SK-N-SH (cell line): ENCODE measurements at regions not wholly inside any gene's neighbourhood (a gene's known extent, or its start where the extent isn't known, plus 50 kb on each side); places are given as distances from the start of the nearest gene placed in this dataset.

Experiments used
- CTCF ChIA-PET: fragments of 300-600, 350-600 bp; formaldehyde crosslinking; extraction: SDS; loops from one replicate; lab custom pipeline; 2021; lab: Yijun Ruan, JAX
- POLR2A ChIA-PET: fragments of 350-600 bp; sonication (Branson Sonifier 250); formaldehyde crosslinking; extraction: SDS; loops from one replicate; lab custom pipeline; 2020; ENCODE audit warnings: antibody characterized with exemption, inconsistent platforms; lab: Yijun Ruan, JAX
- DNase-seq: peaks from one replicate; pipeline ENCODE4 v3.0.0; 2012
- H2AFZ ChIP-seq: fragments of 200-600 bp; sonication (generic); 2 replicates; pipeline ENCODE4 v1.8.1; 2016; ENCODE audit warnings: antibody characterized with exemption, mild to moderate bottlenecking, low read depth
- H3F3A ChIP-seq: fragments of 200-600 bp; sonication (generic); replicated peaks from 2 replicates; pipeline ENCODE3; 2016; ENCODE audit warnings: antibody characterized with exemption, mild to moderate bottlenecking; ENCODE audit not compliant: insufficient read depth
- H3K27ac ChIP-seq, 2 experiments: fragments of 200-500 bp in 1 of 2; fragments of 200-600 bp in 1 of 2; sonication (Bioruptor generic) in 1 of 2; sonication (generic), shearing (Covaris generic) in 1 of 2; 2 replicates each; pipeline versions ENCODE4 v1.5.1 to v1.6.1; 2014 to 2016; ENCODE audit warnings: low read depth in 2 of 2, inconsistent platforms in 1 of 2, low read length in 1 of 2, mild to moderate bottlenecking in 1 of 2, mixed read lengths in 1 of 2
- H3K27me3 ChIP-seq: fragments of 200-600 bp; sonication (generic), shearing (Covaris generic); 2 replicates; pipeline ENCODE4 v1.6.1; 2016; ENCODE audit warnings: mixed run types; ENCODE audit not compliant: insufficient read depth
- H3K36me3 ChIP-seq, 2 experiments: fragments of 200-500 bp in 1 of 2; fragments of 200-600 bp in 1 of 2; sonication (Bioruptor generic) in 1 of 2; sonication (generic) in 1 of 2; replicated peaks in 1 of 2; 2 replicates each; pipeline versions ENCODE3 to v1.5.1; 2014 to 2016; ENCODE audit warnings: low read length in 1 of 2, mild to moderate bottlenecking in 1 of 2; ENCODE audit not compliant: insufficient read depth in 2 of 2, control insufficient read depth in 1 of 2
- H3K4me1 ChIP-seq, 2 experiments: fragments of 200-500 bp in 1 of 2; fragments of 200-600 bp in 1 of 2; sonication (Bioruptor generic) in 1 of 2; sonication (generic), shearing (Covaris generic) in 1 of 2; 2 replicates each; pipeline versions ENCODE4 v1.5.1 to v1.6.1; 2014 to 2016; ENCODE audit warnings: low read depth in 1 of 2, low read length in 1 of 2, mixed run types in 1 of 2; ENCODE audit not compliant: insufficient read depth in 2 of 2, control insufficient read depth in 1 of 2
- H3K4me2 ChIP-seq: fragments of 200-600 bp; sonication (generic), shearing (Covaris generic); 2 replicates; pipeline ENCODE4 v1.6.1; 2017; ENCODE audit warnings: mixed run types
- H3K4me3 ChIP-seq, 2 experiments: fragments of 200-500 bp in 1 of 2; fragments of 200-600 bp in 1 of 2; sonication (Bioruptor generic) in 1 of 2; sonication (generic), shearing (Covaris generic) in 1 of 2; 2 replicates each; pipeline versions ENCODE4 v1.5.1 to v1.8.1; 2014 to 2016; ENCODE audit warnings: low read depth in 2 of 2, inconsistent platforms in 1 of 2, low read length in 1 of 2, mild to moderate bottlenecking in 1 of 2, mixed read lengths in 1 of 2, moderate library complexity in 1 of 2
- H3K79me2 ChIP-seq: fragments of 200-600 bp; sonication (generic); 2 replicates; pipeline ENCODE4 v1.8.1; 2017; ENCODE audit warnings: mild to moderate bottlenecking; ENCODE audit not compliant: insufficient read depth
- H3K9ac ChIP-seq: fragments of 200-600 bp; sonication (generic); 2 replicates; pipeline ENCODE4 v1.6.1; 2017; ENCODE audit warnings: mixed run types
- H3K9me2 ChIP-seq: fragments of 200-600 bp; sonication (generic); 2 replicates; pipeline ENCODE4 v1.6.1; 2017; ENCODE audit warnings: mixed run types
- H3K9me3 ChIP-seq: fragments of 200-600 bp; sonication (generic); 2 replicates; pipeline ENCODE4 v1.6.1; 2017; ENCODE audit warnings: mixed run types, mild to moderate bottlenecking, moderate library complexity
- H4K20me1 ChIP-seq: fragments of 200-600 bp; sonication (generic); 2 replicates; pipeline ENCODE4 v1.6.1; 2017; ENCODE audit warnings: mild to moderate bottlenecking, mixed run types; ENCODE audit not compliant: insufficient read depth
- EP300 ChIP-seq, 2 experiments: IDR thresholded peaks; 2 replicates each; pipeline versions ENCODE4 v1.4.0 to v1.6.1; 2012; ENCODE audit warnings: borderline replicate concordance in 1 of 2, low read depth in 1 of 2, low read length in 1 of 2
- EZH2phosphoT487 ChIP-seq: fragments of 200-600 bp; sonication (generic); IDR thresholded peaks from 2 replicates; pipeline ENCODE4 v1.6.1; 2017; ENCODE audit warnings: low read depth, mixed run types, mild to moderate bottlenecking, antibody characterized with exemption, moderate library complexity, borderline replicate concordance
- FOXM1 ChIP-seq: IDR thresholded peaks from 2 replicates; pipeline ENCODE4 v1.4.0; 2012; ENCODE audit warnings: low read depth, mild to moderate bottlenecking
- GATA2 ChIP-seq: sonication (generic); formaldehyde crosslinking; IDR thresholded peaks from 2 replicates; pipeline ENCODE4 v1.5.0; 2020; ENCODE audit warnings: mild to moderate bottlenecking, missing genetic modification reagents
- JUND ChIP-seq: IDR thresholded peaks from 2 replicates; pipeline ENCODE4 v1.4.0; 2012
- MXI1 ChIP-seq: IDR thresholded peaks from 2 replicates; pipeline ENCODE4 v1.6.1; 2012; ENCODE audit warnings: mild to moderate bottlenecking, low read depth, low read length, improper control_type of control experiment
- NRF1 ChIP-seq: IDR thresholded peaks from 2 replicates; pipeline ENCODE4 v1.6.1; 2012; ENCODE audit warnings: low read depth, mild to moderate bottlenecking, low read length
- RXRA ChIP-seq: IDR thresholded peaks from 2 replicates; pipeline ENCODE4 v1.4.0; 2012; ENCODE audit warnings: low read depth, mild to moderate bottlenecking, borderline replicate concordance
- TAF1 ChIP-seq: IDR thresholded peaks from 2 replicates; pipeline ENCODE4 v1.6.1; 2012; ENCODE audit warnings: low read depth, mild to moderate bottlenecking, low read length, moderate library complexity, borderline replicate concordance
- TEAD4 ChIP-seq: IDR thresholded peaks from 2 replicates; pipeline ENCODE4 v1.4.0; 2012; ENCODE audit warnings: mild to moderate bottlenecking, borderline replicate concordance; ENCODE audit not compliant: insufficient read depth
- WGBS: methylation state at CpG from one replicate; pipeline ENCODE4 v1.1.6; 2017; ENCODE audit warnings: low lambda C conversion rate; 5-methylcytosine and 5-hydroxymethylcytosine counted together
- TF ChIP-seq, protein P1 (sequence below): IDR thresholded peaks from 2 replicates; pipeline ENCODE4 v1.6.1; 2012; ENCODE audit warnings: mild to moderate bottlenecking, low read depth, low read length, moderate library complexity
- TF ChIP-seq, protein P2 (sequence below): fragments of 150-350 bp; IDR thresholded peaks from 2 replicates; pipeline ENCODE4 v1.6.1; 2017; ENCODE audit warnings: antibody characterized with exemption, low read length, low read depth, borderline replicate concordance
- TF ChIP-seq, protein P3 (sequence below): fragments of 150-350 bp; IDR thresholded peaks from 2 replicates; pipeline ENCODE4 v1.6.1; 2016; ENCODE audit warnings: mild to moderate bottlenecking, low read depth, low read length
- TF ChIP-seq, protein P4 (sequence below): IDR thresholded peaks from 2 replicates; pipeline ENCODE4 v1.4.0; 2012; ENCODE audit warnings: low read depth, borderline replicate concordance

DNA sequence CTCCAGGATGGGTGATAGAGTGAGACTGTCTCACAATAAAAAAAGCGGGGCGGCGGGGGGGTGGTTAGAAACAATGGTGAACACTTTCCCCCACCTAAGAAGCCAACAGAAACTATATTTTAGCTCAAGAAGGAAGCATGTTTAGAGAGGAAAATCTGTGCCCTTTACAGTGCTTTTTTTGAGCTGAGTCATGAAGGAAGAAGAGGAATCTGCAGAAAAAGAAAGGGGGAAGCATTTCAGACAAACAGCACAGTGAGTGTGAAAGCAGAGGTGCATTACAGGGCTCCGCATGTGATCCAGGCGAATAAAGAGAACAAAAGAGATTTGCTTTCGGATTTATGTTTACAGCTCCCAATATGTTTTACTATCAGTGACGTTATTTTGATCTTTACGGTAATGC, 1504.6 kb upstream of the WWC1 start (continued):
- TF ChIP-seq, protein P1, sequence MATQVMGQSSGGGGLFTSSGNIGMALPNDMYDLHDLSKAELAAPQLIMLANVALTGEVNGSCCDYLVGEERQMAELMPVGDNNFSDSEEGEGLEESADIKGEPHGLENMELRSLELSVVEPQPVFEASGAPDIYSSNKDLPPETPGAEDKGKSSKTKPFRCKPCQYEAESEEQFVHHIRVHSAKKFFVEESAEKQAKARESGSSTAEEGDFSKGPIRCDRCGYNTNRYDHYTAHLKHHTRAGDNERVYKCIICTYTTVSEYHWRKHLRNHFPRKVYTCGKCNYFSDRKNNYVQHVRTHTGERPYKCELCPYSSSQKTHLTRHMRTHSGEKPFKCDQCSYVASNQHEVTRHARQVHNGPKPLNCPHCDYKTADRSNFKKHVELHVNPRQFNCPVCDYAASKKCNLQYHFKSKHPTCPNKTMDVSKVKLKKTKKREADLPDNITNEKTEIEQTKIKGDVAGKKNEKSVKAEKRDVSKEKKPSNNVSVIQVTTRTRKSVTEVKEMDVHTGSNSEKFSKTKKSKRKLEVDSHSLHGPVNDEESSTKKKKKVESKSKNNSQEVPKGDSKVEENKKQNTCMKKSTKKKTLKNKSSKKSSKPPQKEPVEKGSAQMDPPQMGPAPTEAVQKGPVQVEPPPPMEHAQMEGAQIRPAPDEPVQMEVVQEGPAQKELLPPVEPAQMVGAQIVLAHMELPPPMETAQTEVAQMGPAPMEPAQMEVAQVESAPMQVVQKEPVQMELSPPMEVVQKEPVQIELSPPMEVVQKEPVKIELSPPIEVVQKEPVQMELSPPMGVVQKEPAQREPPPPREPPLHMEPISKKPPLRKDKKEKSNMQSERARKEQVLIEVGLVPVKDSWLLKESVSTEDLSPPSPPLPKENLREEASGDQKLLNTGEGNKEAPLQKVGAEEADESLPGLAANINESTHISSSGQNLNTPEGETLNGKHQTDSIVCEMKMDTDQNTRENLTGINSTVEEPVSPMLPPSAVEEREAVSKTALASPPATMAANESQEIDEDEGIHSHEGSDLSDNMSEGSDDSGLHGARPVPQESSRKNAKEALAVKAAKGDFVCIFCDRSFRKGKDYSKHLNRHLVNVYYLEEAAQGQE = no peak

DNA sequence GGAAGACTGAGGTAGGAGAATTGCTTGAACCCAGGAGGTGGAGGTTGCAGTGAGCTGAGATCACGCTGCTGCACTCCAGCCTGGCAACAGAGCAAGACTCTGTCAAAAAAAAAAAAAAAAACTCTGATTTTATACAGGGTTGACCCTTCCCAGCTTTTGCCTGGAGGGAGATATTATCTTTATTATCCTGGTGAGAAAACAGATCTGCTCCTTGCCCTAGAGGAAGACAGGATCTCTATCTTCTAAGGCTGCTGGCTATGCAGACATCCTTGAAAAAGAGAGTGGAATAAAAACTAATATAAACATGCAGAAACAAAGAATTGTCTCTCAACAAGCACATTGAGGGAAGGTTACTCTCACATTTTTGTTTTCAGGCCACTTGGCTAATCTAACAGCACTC, 1503.4 kb upstream of the WWC1 start:
- CTCF ChIA-PET = no interaction called here

DNA sequence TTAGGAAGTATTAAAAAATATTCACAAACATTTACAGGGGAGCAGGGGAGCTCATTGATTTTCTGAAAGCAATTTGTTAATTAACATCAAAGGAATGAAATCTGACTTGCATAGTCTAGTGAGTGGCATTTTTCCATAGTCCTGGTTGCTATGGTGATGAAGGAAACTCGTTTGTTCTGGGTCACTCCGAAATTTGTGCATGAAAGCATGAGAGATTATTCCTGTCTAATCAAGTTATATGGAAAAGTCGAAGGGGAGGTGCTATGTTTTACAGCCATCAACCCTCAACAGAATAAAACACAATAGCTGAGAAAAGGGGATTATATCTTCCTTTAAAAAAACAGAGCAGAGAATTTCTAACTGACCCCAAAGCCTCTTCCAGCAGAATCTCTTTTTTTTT, 1495.7 kb upstream of the WWC1 start:
- Histone ChIP-seq H3K27me3 (no peaks in the 10 kb centered on the region), H3K9ac (no peak overlapping the region), H4K20me1 (no peaks in the 10 kb centered on the region), H3K4me2 (no peak overlapping the region), H3K4me1 (no peaks in the 10 kb centered on the region)
- WGBS = 14% methylated on average over 3 of the region's 3 CpGs
- TF ChIP-seq GATA2 (CRISPR knock-in tag) = no peak
- TF ChIP-seq MXI1 = no peak
- TF ChIP-seq TEAD4 = no peak
- no peak for TF ChIP-seq NRF1
- no peak for TF ChIP-seq RXRA
- TF ChIP-seq FOXM1 = no peak
- TF ChIP-seq, protein P2, sequence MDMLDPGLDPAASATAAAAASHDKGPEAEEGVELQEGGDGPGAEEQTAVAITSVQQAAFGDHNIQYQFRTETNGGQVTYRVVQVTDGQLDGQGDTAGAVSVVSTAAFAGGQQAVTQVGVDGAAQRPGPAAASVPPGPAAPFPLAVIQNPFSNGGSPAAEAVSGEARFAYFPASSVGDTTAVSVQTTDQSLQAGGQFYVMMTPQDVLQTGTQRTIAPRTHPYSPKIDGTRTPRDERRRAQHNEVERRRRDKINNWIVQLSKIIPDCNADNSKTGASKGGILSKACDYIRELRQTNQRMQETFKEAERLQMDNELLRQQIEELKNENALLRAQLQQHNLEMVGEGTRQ = no peak
- no peak for TF ChIP-seq EZH2phosphoT487
- TF ChIP-seq, protein P3, sequence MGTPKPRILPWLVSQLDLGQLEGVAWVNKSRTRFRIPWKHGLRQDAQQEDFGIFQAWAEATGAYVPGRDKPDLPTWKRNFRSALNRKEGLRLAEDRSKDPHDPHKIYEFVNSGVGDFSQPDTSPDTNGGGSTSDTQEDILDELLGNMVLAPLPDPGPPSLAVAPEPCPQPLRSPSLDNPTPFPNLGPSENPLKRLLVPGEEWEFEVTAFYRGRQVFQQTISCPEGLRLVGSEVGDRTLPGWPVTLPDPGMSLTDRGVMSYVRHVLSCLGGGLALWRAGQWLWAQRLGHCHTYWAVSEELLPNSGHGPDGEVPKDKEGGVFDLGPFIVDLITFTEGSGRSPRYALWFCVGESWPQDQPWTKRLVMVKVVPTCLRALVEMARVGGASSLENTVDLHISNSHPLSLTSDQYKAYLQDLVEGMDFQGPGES = no peak
- TF ChIP-seq TAF1 = no peak
- TF ChIP-seq, all 33 proteins: peak for 0
- Histone ChIP-seq H3K36me3 (no peaks in the 10 kb centered on the region), H3K9me2 (no peaks in the 10 kb centered on the region), H2AFZ (no peak overlapping the region), H3K9me3 (no peaks in the 10 kb centered on the region), H3F3A (no peaks in the 10 kb centered on the region), H3K27ac (no peak overlapping the region), H3K79me2 (no peaks in the 10 kb centered on the region), H3K4me3 (no peak overlapping the region)
- ChIA-PET CTCF (no interaction called here), POLR2A (no interaction called here)
- DNase-seq = no peak

More for the DNA sequence above, 1503.4 kb upstream of the WWC1 start:
- Histone ChIP-seq H3K4me1 (no peaks in the 10 kb centered on the region; a peak in 1 of 4 replicates), H3K4me3 (no peak overlapping the region), H3K27ac (no peak overlapping the region), H3K4me2 (no peak overlapping the region), H3K27me3 (no peaks in the 10 kb centered on the region), H3F3A (no peaks in the 10 kb centered on the region)
- TF ChIP-seq EZH2phosphoT487 = no peak
- TF ChIP-seq EP300 (IDR thresholded peaks at IDR 0.05; ENCODE audit: borderline replicate concordance in 1 of 2, low read depth in 1 of 2, low read length in 1 of 2) = peak in 1 of 2 experiments; percentile 57; a peak in 1 of 4 replicates
- TF ChIP-seq GATA2 (CRISPR knock-in tag) = peak; percentile 38; the same call in 1 of the 2 replicates
- TF ChIP-seq JUND = no peak
- TF ChIP-seq, protein P4, sequence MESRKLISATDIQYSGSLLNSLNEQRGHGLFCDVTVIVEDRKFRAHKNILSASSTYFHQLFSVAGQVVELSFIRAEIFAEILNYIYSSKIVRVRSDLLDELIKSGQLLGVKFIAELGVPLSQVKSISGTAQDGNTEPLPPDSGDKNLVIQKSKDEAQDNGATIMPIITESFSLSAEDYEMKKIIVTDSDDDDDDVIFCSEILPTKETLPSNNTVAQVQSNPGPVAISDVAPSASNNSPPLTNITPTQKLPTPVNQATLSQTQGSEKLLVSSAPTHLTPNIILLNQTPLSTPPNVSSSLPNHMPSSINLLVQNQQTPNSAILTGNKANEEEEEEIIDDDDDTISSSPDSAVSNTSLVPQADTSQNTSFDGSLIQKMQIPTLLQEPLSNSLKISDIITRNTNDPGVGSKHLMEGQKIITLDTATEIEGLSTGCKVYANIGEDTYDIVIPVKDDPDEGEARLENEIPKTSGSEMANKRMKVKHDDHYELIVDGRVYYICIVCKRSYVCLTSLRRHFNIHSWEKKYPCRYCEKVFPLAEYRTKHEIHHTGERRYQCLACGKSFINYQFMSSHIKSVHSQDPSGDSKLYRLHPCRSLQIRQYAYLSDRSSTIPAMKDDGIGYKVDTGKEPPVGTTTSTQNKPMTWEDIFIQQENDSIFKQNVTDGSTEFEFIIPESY = no peak
- TF ChIP-seq, all 33 proteins: peak for 2
- no peaks in the 10 kb centered on the region for H3K36me3 ChIP-seq
- no peaks in the 10 kb centered on the region for H3K9me3 ChIP-seq
- no peak overlapping the region for H2AFZ ChIP-seq
- peak; percentile 34 for DNase-seq
- H3K9ac ChIP-seq = no peak overlapping the region
- WGBS = 16% methylated on average over 1 of the region's 1 CpG
- no peaks in the 10 kb centered on the region for H3K79me2 ChIP-seq
- POLR2A ChIA-PET = no interaction called here
- H3K9me2 ChIP-seq = no peaks in the 10 kb centered on the region
- H4K20me1 ChIP-seq = no peaks in the 10 kb centered on the region
